ENCODE measurements at regions not wholly inside any gene's neighbourhood (a gene's known extent, or its start where the extent isn't known, plus 50 kb on each side); places are given as distances from the start of the nearest gene placed in this dataset.
A peak's percentile ranks its signal among the peaks of the same experiment; 100 is the strongest.

- Mint-ChIP-seq H3K4me1 (ENCODE audit: insufficient read depth, unreplicated experiment) (no peaks in the 10 kb centered on the region), H3K4me3 (ENCODE audit: unreplicated experiment) (no peak overlapping the region), H3K36me3 (ENCODE audit: insufficient read depth, unreplicated experiment) (no peaks in the 10 kb centered on the region), H3K27ac (ENCODE audit: low read depth, unreplicated experiment) (no peak overlapping the region), H3K9me3 (ENCODE audit: unreplicated experiment) (peaks cover 31% of the 10 kb centered on the region), H3K27me3 (ENCODE audit: insufficient read depth, unreplicated experiment) (no peaks in the 10 kb centered on the region)
- TF ChIP-seq CTCF (IDR thresholded peaks at IDR 0.05; ENCODE audit: unreplicated experiment), result no peak
- BruUV-seq (replicated peaks), result no TSS peak
- intact Hi-C loops (cut with micrococcal nuclease), result no loop called here
- no peak for DNase-seq (ENCODE audit: unreplicated experiment)
- CTCF ChIA-PET, result no interaction called here
- POLR2A ChIA-PET, result interaction anchor here (0.6 kb wide), 1 partner anchor 49 kb away, joined by 3 read pairs; no protein-coding TSS in a partner anchor
Observed at GRCh38 chr5:85602843-85603242, 1014.9 kb upstream of the COX7C start.

DNA sequence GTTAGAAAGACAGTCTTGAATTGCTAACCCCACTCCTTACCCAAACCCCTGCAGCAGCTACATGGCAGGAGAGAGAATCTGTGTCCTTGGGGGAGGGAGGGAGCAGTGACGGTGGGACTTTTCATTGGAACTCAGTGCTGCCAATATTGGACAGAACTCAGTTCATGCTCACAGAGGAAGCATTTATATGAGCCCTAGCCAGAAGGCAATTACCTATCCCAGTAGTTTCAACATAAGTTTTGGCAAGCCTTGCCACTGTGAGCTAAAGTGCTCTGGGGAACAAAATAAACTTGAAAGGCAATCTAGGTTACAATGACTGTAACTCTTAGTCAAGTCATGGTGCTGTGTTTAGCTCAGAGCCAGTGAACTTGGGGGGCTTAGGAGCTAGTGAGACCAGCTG lies 1013.4 kb upstream of the COX7C start:
- ChIA-PET POLR2A (no interaction called here), CTCF (no interaction called here)
- Mint-ChIP-seq H3K27me3 (ENCODE audit: insufficient read depth, unreplicated experiment) (no peaks in the 10 kb centered on the region), H3K27ac (ENCODE audit: low read depth, unreplicated experiment) (no peak overlapping the region), H3K36me3 (ENCODE audit: insufficient read depth, unreplicated experiment) (no peaks in the 10 kb centered on the region), H3K9me3 (ENCODE audit: unreplicated experiment) (peaks cover 31% of the 10 kb centered on the region), H3K4me1 (ENCODE audit: insufficient read depth, unreplicated experiment) (no peaks in the 10 kb centered on the region), H3K4me3 (ENCODE audit: unreplicated experiment) (no peak overlapping the region)
- no peak for TF ChIP-seq CTCF (IDR thresholded peaks at IDR 0.05; ENCODE audit: unreplicated experiment)
- peak; percentile 1 for DNase-seq (ENCODE audit: unreplicated experiment)
- no TSS peak for BruUV-seq (replicated peaks)
- intact Hi-C loops (cut with micrococcal nuclease), result no loop called here

- Mint-ChIP-seq H3K27ac (ENCODE audit: low read depth, unreplicated experiment) (no peak overlapping the region), H3K4me1 (ENCODE audit: insufficient read depth, unreplicated experiment) (no peaks in the 10 kb centered on the region), H3K4me3 (ENCODE audit: unreplicated experiment) (no peak overlapping the region), H3K9me3 (ENCODE audit: unreplicated experiment) (peaks cover 31% of the 10 kb centered on the region), H3K27me3 (ENCODE audit: insufficient read depth, unreplicated experiment) (no peaks in the 10 kb centered on the region), H3K36me3 (ENCODE audit: insufficient read depth, unreplicated experiment) (no peaks in the 10 kb centered on the region)
- POLR2A ChIA-PET, result no interaction called here
- CTCF ChIA-PET, result interaction anchor here (0.5 to 0.6 kb wide), 2 partner anchors 46 to 142 kb away, joined by 3 to 4 read pairs; no protein-coding TSS in a partner anchor
- BruUV-seq (replicated peaks), result no TSS peak
- intact Hi-C loops (cut with micrococcal nuclease), result no loop called here
- DNase-seq (ENCODE audit: unreplicated experiment), result no peak
- no peak for TF ChIP-seq CTCF (IDR thresholded peaks at IDR 0.05; ENCODE audit: unreplicated experiment)
Observed at GRCh38 chr5:85604786-85605185, 1013.0 kb upstream of the COX7C start.

DNA sequence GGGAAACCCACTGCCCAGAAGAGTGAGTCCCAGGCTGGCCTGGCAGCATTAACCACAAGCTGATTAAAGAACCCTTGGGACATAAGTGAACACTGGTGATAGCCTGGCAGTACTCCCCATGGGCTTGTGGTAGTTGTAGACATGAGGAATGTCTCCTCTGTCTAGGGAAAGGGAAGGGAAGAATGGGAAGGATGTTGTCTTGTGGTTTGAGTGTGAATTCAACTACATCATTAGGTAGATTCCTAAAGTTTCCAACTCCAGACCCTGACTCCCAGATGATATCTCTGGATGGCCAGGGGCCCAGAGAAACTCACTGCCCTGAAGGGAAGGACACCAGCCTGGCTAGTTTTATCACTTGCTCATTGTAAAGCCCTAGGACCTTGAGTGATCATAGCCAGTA lies 1012.4 kb upstream of the COX7C start:
- ChIA-PET POLR2A (no interaction called here), CTCF (interaction anchor here (0.5 to 0.6 kb wide), 2 partner anchors 46 to 142 kb away, joined by 3 to 4 read pairs; no protein-coding TSS in a partner anchor)
- Mint-ChIP-seq H3K27me3 (ENCODE audit: insufficient read depth, unreplicated experiment) (no peaks in the 10 kb centered on the region), H3K9me3 (ENCODE audit: unreplicated experiment) (peaks cover 31% of the 10 kb centered on the region), H3K36me3 (ENCODE audit: insufficient read depth, unreplicated experiment) (no peaks in the 10 kb centered on the region), H3K4me1 (ENCODE audit: insufficient read depth, unreplicated experiment) (no peaks in the 10 kb centered on the region), H3K27ac (ENCODE audit: low read depth, unreplicated experiment) (no peak overlapping the region), H3K4me3 (ENCODE audit: unreplicated experiment) (no peak overlapping the region)
- intact Hi-C loops (cut with micrococcal nuclease), result no loop called here
- no peak for DNase-seq (ENCODE audit: unreplicated experiment)
- BruUV-seq (replicated peaks), result no TSS peak
- TF ChIP-seq CTCF (IDR thresholded peaks at IDR 0.05; ENCODE audit: unreplicated experiment), result no peak

Measured in MCF 10A (cell line).